HepG2 (cell line): ENCODE measurements at regions not wholly inside any gene's neighbourhood (a gene's known extent, or its start where the extent isn't known, plus 50 kb on each side); places are given as distances from the start of the nearest gene placed in this dataset.

Source experiments
- ARNT2 ChIP-seq: sonication (generic); formaldehyde crosslinking; IDR thresholded peaks from 2 replicates; pipeline ENCODE4 v1.8.0; 2022; ENCODE audit warnings: mild to moderate bottlenecking, low read depth, missing genetic modification reagents, moderate library complexity
- ELF1 ChIP-seq: sonication (generic); formaldehyde crosslinking; IDR thresholded peaks from 2 replicates; pipeline ENCODE4 v1.4.0; 2020; ENCODE audit warnings: missing genetic modification reagents
- FOSL2 ChIP-seq: sonication (generic); formaldehyde crosslinking; IDR thresholded peaks from 2 replicates; pipeline ENCODE4 v1.4.0; 2020; ENCODE audit warnings: missing genetic modification reagents
- KLF16 ChIP-seq, 2 experiments: sonication (generic) in 1 of 2; formaldehyde crosslinking in 1 of 2; IDR thresholded peaks; 2 replicates each; pipeline versions ENCODE4 v1.6.1 to v1.8.0; 2016 to 2023; ENCODE audit warnings: missing genetic modification reagents in 2 of 2, missing compliant biosample characterization in 1 of 2
- KLF6 ChIP-seq: IDR thresholded peaks from 2 replicates; pipeline ENCODE4 v1.8.0; 2016; ENCODE audit warnings: missing biosample characterization, missing genetic modification reagents
- MAF1 ChIP-seq: sonication (generic); formaldehyde crosslinking; IDR thresholded peaks from 2 replicates; pipeline ENCODE4 v1.5.0; 2020; ENCODE audit warnings: missing genetic modification reagents, borderline replicate concordance
- MEIS2 ChIP-seq: sonication (generic); formaldehyde crosslinking; IDR thresholded peaks from 2 replicates; pipeline ENCODE4 v1.9.0; 2021; ENCODE audit warnings: mild to moderate bottlenecking, missing genetic modification reagents
- MIER2 ChIP-seq: IDR thresholded peaks from 2 replicates; pipeline ENCODE4 v1.6.1; 2016; ENCODE audit warnings: missing biosample characterization, missing genetic modification reagents
- NFYC ChIP-seq: IDR thresholded peaks from 2 replicates; pipeline ENCODE4 v1.6.1; 2016; ENCODE audit warnings: missing genetic modification reagents, missing compliant biosample characterization
- SNAPC2 ChIP-seq: sonication (generic); formaldehyde crosslinking; IDR thresholded peaks from 2 replicates; pipeline ENCODE4 v1.8.1; 2022; ENCODE audit warnings: mild to moderate bottlenecking, missing genetic modification reagents
- TBP ChIP-seq: sonication (generic); formaldehyde crosslinking; IDR thresholded peaks from 2 replicates; pipeline ENCODE4 v1.5.0; 2020; ENCODE audit warnings: missing genetic modification reagents
- THRA ChIP-seq: sonication (generic); formaldehyde crosslinking; IDR thresholded peaks from 2 replicates; pipeline ENCODE4 v1.4.0; 2020; ENCODE audit warnings: missing genetic modification reagents, borderline replicate concordance
- ZBTB44 ChIP-seq: sonication (generic); formaldehyde crosslinking; IDR thresholded peaks from 2 replicates; pipeline ENCODE4 v1.4.0; 2020; ENCODE audit warnings: missing genetic modification reagents
- ZNF232 ChIP-seq: sonication (generic); formaldehyde crosslinking; IDR thresholded peaks from 2 replicates; pipeline ENCODE4 v1.4.0; 2020; ENCODE audit warnings: missing genetic modification reagents, borderline replicate concordance
- ZNF331 ChIP-seq: sonication (generic); formaldehyde crosslinking; IDR thresholded peaks from 2 replicates; pipeline ENCODE4 v1.4.0; 2020; ENCODE audit warnings: missing genetic modification reagents
- ZNF563 ChIP-seq: sonication (generic); formaldehyde crosslinking; IDR thresholded peaks from 2 replicates; pipeline ENCODE4 v1.8.0; 2022; ENCODE audit warnings: mild to moderate bottlenecking, moderate library complexity, missing genetic modification reagents
- ZNF574 ChIP-seq: sonication (generic); formaldehyde crosslinking; IDR thresholded peaks from 2 replicates; pipeline ENCODE4 v1.4.0; 2020; ENCODE audit warnings: missing genetic modification reagents
- ZNF788 ChIP-seq: sonication (generic); formaldehyde crosslinking; IDR thresholded peaks from 2 replicates; pipeline ENCODE4 v1.5.0; 2020; ENCODE audit warnings: mild to moderate bottlenecking, missing genetic modification reagents, borderline replicate concordance
- ZNF792 ChIP-seq: IDR thresholded peaks from 2 replicates; pipeline ENCODE4 v1.6.1; 2016
- ZNF891 ChIP-seq: sonication (generic); formaldehyde crosslinking; IDR thresholded peaks from 2 replicates; pipeline ENCODE4 v1.5.0; 2020; ENCODE audit warnings: mild to moderate bottlenecking, missing genetic modification reagents
- TF ChIP-seq, protein P1 (sequence below): IDR thresholded peaks from 2 replicates; pipeline ENCODE4 v1.6.1; 2016

- 0 out of 2 replicates have a peak, but pooled peaks have one; percentile 38 for TF ChIP-seq ZNF574
- TF ChIP-seq MEIS2 (CRISPR knock-in tag) = 0 out of 2 replicates have a peak, but pooled peaks have one; percentile 46
- peak; percentile 95 for TF ChIP-seq MIER2
- peak; percentile 38; the same call in 1 of the 2 replicates for TF ChIP-seq MAF1 (CRISPR knock-in tag)
- TF ChIP-seq ELF1 (CRISPR knock-in tag) = no peak
- peak; percentile 33; the same call in 1 of the 2 replicates for TF ChIP-seq ARNT2
- 0 out of 2 replicates have a peak, but pooled peaks have one; percentile 84 for TF ChIP-seq ZBTB44 (CRISPR knock-in tag)
- TF ChIP-seq THRA (CRISPR knock-in tag) = peak; percentile 37; the same call in 1 of the 2 replicates
- no peak for TF ChIP-seq NFYC (CRISPR knock-in tag)
- TF ChIP-seq FOSL2 (CRISPR knock-in tag) = no peak
- TF ChIP-seq ZNF792 (CRISPR knock-in tag) = peak; percentile 60; the same call in 1 of the 2 replicates
- TF ChIP-seq ZNF788 (CRISPR knock-in tag) = no peak
- TF ChIP-seq SNAPC2 (CRISPR knock-in tag) = peak; percentile 40; the same call in 1 of the 2 replicates
- TF ChIP-seq, protein P1, sequence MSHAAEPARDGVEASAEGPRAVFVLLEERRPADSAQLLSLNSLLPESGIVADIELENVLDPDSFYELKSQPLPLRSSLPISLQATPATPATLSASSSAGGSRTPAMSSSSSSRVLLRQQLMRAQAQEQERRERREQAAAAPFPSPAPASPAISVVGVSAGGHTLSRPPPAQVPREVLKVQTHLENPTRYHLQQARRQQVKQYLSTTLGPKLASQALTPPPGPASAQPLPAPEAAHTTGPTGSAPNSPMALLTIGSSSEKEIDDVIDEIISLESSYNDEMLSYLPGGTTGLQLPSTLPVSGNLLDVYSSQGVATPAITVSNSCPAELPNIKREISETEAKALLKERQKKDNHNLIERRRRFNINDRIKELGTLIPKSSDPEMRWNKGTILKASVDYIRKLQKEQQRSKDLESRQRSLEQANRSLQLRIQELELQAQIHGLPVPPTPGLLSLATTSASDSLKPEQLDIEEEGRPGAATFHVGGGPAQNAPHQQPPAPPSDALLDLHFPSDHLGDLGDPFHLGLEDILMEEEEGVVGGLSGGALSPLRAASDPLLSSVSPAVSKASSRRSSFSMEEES (CRISPR knock-in tag) = peak; percentile 35; the same call in 1 of the 2 replicates
- TF ChIP-seq ZNF331 (CRISPR knock-in tag) = peak; percentile 69; the same call in 1 of the 2 replicates
- peak; percentile 77; the same call in 1 of the 2 replicates for TF ChIP-seq ZNF232 (CRISPR knock-in tag)
- 0 out of 2 replicates have a peak, but pooled peaks have one; percentile 56 for TF ChIP-seq KLF6 (CRISPR knock-in tag)
- TF ChIP-seq KLF16 (CRISPR knock-in tag; IDR thresholded peaks at IDR 0.05) = 0 out of 4 replicates have a peak, but pooled peaks of 1 of the 2 experiments have one; percentile 33
- TF ChIP-seq TBP (CRISPR knock-in tag) = no peak
- TF ChIP-seq ZNF563 (CRISPR knock-in tag) = peak; percentile 56; the same call in 1 of the 2 replicates
- 0 out of 2 replicates have a peak, but pooled peaks have one; percentile 31 for TF ChIP-seq ZNF891 (CRISPR knock-in tag)
Measured at GRCh38 chr17:36703860-36704266, 102.5 kb downstream of the MRM1 start (continued).
